H1 (cell line): ENCODE measurements at regions not wholly inside any gene's neighbourhood (a gene's known extent, or its start where the extent isn't known, plus 50 kb on each side); places are given as distances from the start of the nearest gene placed in this dataset.

Experiments
- CTCF ChIA-PET: fragments of 300-600 bp; sonication (Branson Sonifier 250); formaldehyde crosslinking; loops from one replicate; lab custom pipeline; 2021; ENCODE audit not compliant: partially characterized antibody; lab: Charles Lee
- POLR2A ChIA-PET: fragments of 300-600 bp; sonication (Branson Sonifier 250); formaldehyde crosslinking; loops from one replicate; lab custom pipeline; 2021; ENCODE audit warnings: inconsistent platforms; ENCODE audit not compliant: partially characterized antibody; lab: Charles Lee
- DNase-seq, 2 experiments: peaks; one replicate each; pipeline versions ENCODE4 v3.0.0 to v3.0.0-alpha.2; 2010 to 2022; ENCODE audit warnings: low spot score in 2 of 2, low read depth in 1 of 2, mixed read lengths in 1 of 2
- FAIRE-seq: peaks from 2 replicates; lab custom pipeline; 2011; peaks lifted over from hg19 to GRCh38; lab: Jason Lieb, UNC
- H2AFZ ChIP-seq: 2 replicates; pipeline ENCODE4 v1.8.1; 2012; ENCODE audit warnings: low read length, inconsistent platforms
- H2AK5ac ChIP-seq: 2 replicates; pipeline ENCODE4 v1.6.1; 2013; ENCODE audit warnings: low read depth, low read length
- H2BK120ac ChIP-seq: replicated peaks from 2 replicates; pipeline ENCODE3; 2013; ENCODE audit warnings: low read depth, low read length, inconsistent platforms
- H2BK12ac ChIP-seq: 2 replicates; pipeline ENCODE4 v1.6.1; 2013; ENCODE audit warnings: low read depth, low read length
- H2BK15ac ChIP-seq: 2 replicates; pipeline ENCODE4 v1.6.1; 2013; ENCODE audit warnings: low read length
- H2BK20ac ChIP-seq: 2 replicates; pipeline ENCODE4 v1.6.1; 2013; ENCODE audit warnings: low read length
- H2BK5ac ChIP-seq: 2 replicates; pipeline ENCODE4 v1.6.1; 2013; ENCODE audit warnings: low read depth, low read length
- H3K14ac ChIP-seq: 2 replicates; pipeline ENCODE4 v1.6.1; 2013; ENCODE audit warnings: inconsistent platforms; ENCODE audit not compliant: insufficient read length
- H3K18ac ChIP-seq: 2 replicates; pipeline ENCODE4 v1.6.1; 2013; ENCODE audit warnings: low read length; ENCODE audit errors: extremely low read depth
- H3K23ac ChIP-seq: 2 replicates; pipeline ENCODE4 v1.6.1; 2013; ENCODE audit warnings: inconsistent platforms; ENCODE audit not compliant: insufficient read length
- H3K23me2 ChIP-seq: 2 replicates; pipeline ENCODE4 v1.6.1; 2013; ENCODE audit warnings: low read depth, low read length
- H3K27ac ChIP-seq: 2 replicates; pipeline ENCODE4 v1.6.1; 2011; ENCODE audit warnings: low read depth, low read length, inconsistent platforms
- H3K27me3 ChIP-seq, 4 experiments: replicated peaks in 1 of 4; 1 replicate in 1 of 4; 2 replicates in 3 of 4; pipeline versions ENCODE4 v1.6.1 to v1.8.1; 2011 to 2013; ENCODE audit warnings: low read length in 3 of 4, mild to moderate bottlenecking in 3 of 4, inconsistent platforms in 2 of 4, mixed read lengths in 2 of 4, moderate library complexity in 1 of 4; ENCODE audit not compliant: control insufficient read depth in 3 of 4, insufficient read depth in 3 of 4; ENCODE audit errors: extremely low read depth in 1 of 4
- H3K36me3 ChIP-seq, 4 experiments: 2 replicates each; pipeline versions ENCODE4 v1.6.1 to v1.8.1; 2011 to 2013; ENCODE audit warnings: mild to moderate bottlenecking in 4 of 4, low read length in 3 of 4, moderate library complexity in 2 of 4, control low read depth in 1 of 4, inconsistent platforms in 1 of 4; ENCODE audit not compliant: insufficient read depth in 4 of 4, control insufficient read depth in 2 of 4
- H3K4ac ChIP-seq: replicated peaks from 2 replicates; pipeline ENCODE3; 2013; ENCODE audit warnings: low read length, low read depth, mixed read lengths, inconsistent platforms; ENCODE audit not compliant: insufficient read length
- H3K4me1 ChIP-seq, 4 experiments: replicated peaks in 1 of 4; 1 replicate in 1 of 4; 2 replicates in 3 of 4; pipeline versions ENCODE4 v1.6.1 to v1.8.1; 2011 to 2013; ENCODE audit warnings: low read length in 3 of 4, inconsistent platforms in 2 of 4, mixed read lengths in 1 of 4; ENCODE audit not compliant: insufficient read depth in 4 of 4, control insufficient read depth in 3 of 4
- H3K4me2 ChIP-seq, 2 experiments: 2 replicates each; pipeline versions ENCODE4 v1.6.1 to v1.8.1; 2011 to 2013; ENCODE audit warnings: low read depth in 2 of 2, low read length in 2 of 2, control low read depth in 1 of 2, inconsistent platforms in 1 of 2, mild to moderate bottlenecking in 1 of 2; ENCODE audit not compliant: insufficient read depth in 1 of 2
- H3K4me3 ChIP-seq, 4 experiments: fragments of 200-600, 300-600 bp in 1 of 4; sonication (generic), shearing (Covaris generic), sonication (Bioruptor Twin) in 1 of 4; 2 replicates each; pipeline versions ENCODE4 v1.5.1 to v1.8.1; 2011 to 2016; ENCODE audit warnings: low read length in 4 of 4, low read depth in 3 of 4, control low read depth in 2 of 4, inconsistent platforms in 2 of 4, mild to moderate bottlenecking in 2 of 4, mixed read lengths in 1 of 4, moderate library complexity in 1 of 4; ENCODE audit not compliant: insufficient read depth in 2 of 4; ENCODE audit errors: extremely low read depth in 1 of 4
- H3K56ac ChIP-seq: replicated peaks from 2 replicates; pipeline ENCODE3; 2013; ENCODE audit warnings: low read depth, mild to moderate bottlenecking, mixed read lengths, low read length, inconsistent platforms; ENCODE audit not compliant: insufficient read length
- H3K79me1 ChIP-seq: 2 replicates; pipeline ENCODE4 v1.6.1; 2013; ENCODE audit warnings: low read depth, low read length, control low read depth
- H3K79me2 ChIP-seq, 2 experiments: 2 replicates each; pipeline versions ENCODE4 v1.6.1 to v1.8.1; 2012 to 2013; ENCODE audit warnings: low read length in 2 of 2, mild to moderate bottlenecking in 2 of 2, inconsistent platforms in 1 of 2; ENCODE audit not compliant: insufficient read depth in 2 of 2, control insufficient read depth in 1 of 2
- H3K9ac ChIP-seq, 4 experiments: replicated peaks in 1 of 4; 1 replicate in 1 of 4; 2 replicates in 3 of 4; pipeline versions ENCODE4 v1.6.1 to v1.8.1; 2011 to 2013; ENCODE audit warnings: low read depth in 3 of 4, low read length in 3 of 4, control low read depth in 2 of 4, mild to moderate bottlenecking in 2 of 4, moderate library complexity in 2 of 4, inconsistent platforms in 1 of 4; ENCODE audit errors: extremely low read depth in 1 of 4
- H3K9me3 ChIP-seq, 2 experiments: 2 replicates each; pipeline versions ENCODE4 v1.6.1 to v1.8.1; 2012 to 2013; ENCODE audit warnings: mild to moderate bottlenecking in 2 of 2, moderate library complexity in 2 of 2, control low read depth in 1 of 2, inconsistent platforms in 1 of 2, low read depth in 1 of 2, low read length in 1 of 2, mixed read lengths in 1 of 2; ENCODE audit not compliant: insufficient read depth in 2 of 2
- H4K20me1 ChIP-seq, 2 experiments: replicated peaks in 1 of 2; 2 replicates each; pipeline versions ENCODE3 to v1.8.1; 2011 to 2013; ENCODE audit warnings: inconsistent platforms in 2 of 2, low read length in 2 of 2, mild to moderate bottlenecking in 1 of 2; ENCODE audit not compliant: insufficient read depth in 2 of 2, control insufficient read depth in 1 of 2
- H4K5ac ChIP-seq: 2 replicates; pipeline ENCODE4 v1.6.1; 2013; ENCODE audit warnings: low read length, low read depth, mixed read lengths, inconsistent platforms; ENCODE audit not compliant: insufficient read length
- H4K8ac ChIP-seq: 2 replicates; pipeline ENCODE4 v1.8.0; 2013; ENCODE audit warnings: mild to moderate bottlenecking, moderate library complexity, low read length, inconsistent platforms; ENCODE audit not compliant: insufficient read depth; ENCODE audit errors: extremely low read depth
- H4K91ac ChIP-seq: replicated peaks from 2 replicates; pipeline ENCODE3; 2013; ENCODE audit warnings: low read length, mixed read lengths, inconsistent platforms; ENCODE audit not compliant: insufficient read length
- ATF2 ChIP-seq: IDR thresholded peaks from 2 replicates; pipeline ENCODE4 v1.6.1; 2012; ENCODE audit warnings: low read length, inconsistent platforms
- CEBPB ChIP-seq: IDR thresholded peaks from 2 replicates; pipeline ENCODE4 v1.6.1; 2012; ENCODE audit warnings: low read depth, low read length
- FOSL1 ChIP-seq: IDR thresholded peaks from 2 replicates; pipeline ENCODE4 v1.6.1; 2011; ENCODE audit warnings: mild to moderate bottlenecking, low read depth, low read length, moderate library complexity; ENCODE audit not compliant: insufficient read depth
- JUND ChIP-seq: IDR thresholded peaks from 2 replicates; pipeline ENCODE4 v1.6.1; 2011; ENCODE audit warnings: mild to moderate bottlenecking, improper control_type of control experiment, low read length
- KDM1A ChIP-seq: fragments of 200-600, 300-600 bp; sonication (generic); IDR thresholded peaks from 2 replicates; pipeline ENCODE4 v1.7.1; 2016; ENCODE audit warnings: mild to moderate bottlenecking, low read length, borderline replicate concordance
- KDM5A ChIP-seq: fragments of 200-600 bp; IDR thresholded peaks from 2 replicates; pipeline ENCODE4 v1.7.1; 2012; ENCODE audit warnings: mild to moderate bottlenecking, low read length, inconsistent platforms, mixed read lengths
- PHF8 ChIP-seq: fragments of 200-600 bp; sonication (generic); conservative IDR thresholded peaks from 2 replicates; pipeline ENCODE4 v1.7.1; 2012; ENCODE audit warnings: low read depth, mild to moderate bottlenecking, inconsistent platforms, low read length, moderate library complexity
- SIN3A ChIP-seq, 2 experiments: IDR thresholded peaks in 1 of 2; conservative IDR thresholded peaks in 1 of 2; 2 replicates each; pipeline ENCODE4 v1.6.1; 2011 to 2012; ENCODE audit warnings: low read length in 2 of 2, improper control_type of control experiment in 1 of 2, low read depth in 1 of 2, mild to moderate bottlenecking in 1 of 2
- SP2 ChIP-seq: IDR thresholded peaks from 2 replicates; pipeline ENCODE4 v1.6.1; 2012; ENCODE audit warnings: mild to moderate bottlenecking, low read length, inconsistent platforms
- SRF ChIP-seq: IDR thresholded peaks from 2 replicates; pipeline ENCODE4 v1.6.1; 2011; ENCODE audit warnings: mild to moderate bottlenecking, low read depth, low read length, moderate library complexity
- WGBS, 2 experiments: shearing (Covaris generic) in 1 of 2; methylation state at CpG; one replicate each; pipeline versions ENCODE4 v1.1.6 to v1.1.7; 2013 to 2015; ENCODE audit warnings: low lambda C conversion rate in 2 of 2, mixed read lengths in 2 of 2, inconsistent platforms in 1 of 2, low coverage in 1 of 2, missing lambda C conversion rate in 1 of 2; ENCODE audit not compliant: insufficient replicate concordance in 2 of 2, insufficient coverage in 1 of 2, insufficient read length in 1 of 2; ENCODE audit errors: extremely low coverage in 1 of 2, missing lambda C conversion rate in 1 of 2; 5-methylcytosine and 5-hydroxymethylcytosine counted together

GRCh38 chr9:74336161-74336560, 161.0 kb upstream of the RORB start:
- no peak overlapping the region for H2BK120ac ChIP-seq
- no peak overlapping the region for H3K9ac ChIP-seq
- H2BK5ac ChIP-seq: no peak overlapping the region
- FAIRE-seq: no peak
- H3K23ac ChIP-seq: no peak overlapping the region
- no peak overlapping the region for H3K14ac ChIP-seq
- H4K8ac ChIP-seq: no peak overlapping the region
- no peak overlapping the region for H3K27ac ChIP-seq
- H3K23me2 ChIP-seq: no peaks in the 10 kb centered on the region
- H2BK12ac ChIP-seq: no peak overlapping the region
- H3K4me2 ChIP-seq: no peak overlapping the region
- H2BK15ac ChIP-seq: no peak overlapping the region
- no peaks in the 10 kb centered on the region for H3K79me2 ChIP-seq
- 83% methylated on average over 1 of the region's 1 CpG; no CpG with 5 or more reads in 1 of the 2 experiments for WGBS, 2 experiments
- H3K27me3 ChIP-seq: no peaks in the 10 kb centered on the region
- H3K36me3 ChIP-seq: no peaks in the 10 kb centered on the region
- no peak for DNase-seq
- no peaks in the 10 kb centered on the region for H3K9me3 ChIP-seq
- TF ChIP-seq SRF (no peak), SP2 (no peak), FOSL1 (no peak), ATF2 (no peak), PHF8 (no peak), KDM1A (no peak), CEBPB (no peak), KDM5A (no peak), SIN3A (conservative IDR thresholded peaks at IDR 0.05 in 1 of 2, IDR thresholded peaks at IDR 0.05 in 1 of 2; ENCODE audit: low read depth in 1 of 2, low read length in 2 of 2) (no peak), JUND (no peak)
- no peak overlapping the region for H2BK20ac ChIP-seq
- POLR2A ChIA-PET: no interaction called here
- no peaks in the 10 kb centered on the region for H3K79me1 ChIP-seq
- H2AK5ac ChIP-seq: no peak overlapping the region
- H3K4ac ChIP-seq: no peak overlapping the region
- no peak overlapping the region for H4K5ac ChIP-seq
- no peak overlapping the region for H2AFZ ChIP-seq
- no peak overlapping the region for H3K4me3 ChIP-seq
- H3K56ac ChIP-seq: no peak overlapping the region
- H3K18ac ChIP-seq: no peak overlapping the region
- H3K4me1 ChIP-seq: no peaks in the 10 kb centered on the region
- H4K20me1 ChIP-seq: no peaks in the 10 kb centered on the region
- no peak overlapping the region for H4K91ac ChIP-seq
- CTCF ChIA-PET: no interaction called here
